Naive B cell (primary cell): ENCODE measurements at regions not wholly inside any gene's neighbourhood (a gene's known extent, or its start where the extent isn't known, plus 50 kb on each side); places are given as distances from the start of the nearest gene placed in this dataset.

Source experiments
- ATAC-seq, 2 donors: fragments of 150-1000 bp; cut with Tn5 transposase; 2 replicates each; pipeline ENCODE4 v1.10.0; 2021; ENCODE audit warnings: low read depth in 2 of 2, mild to moderate bottlenecking in 2 of 2, moderate library complexity in 2 of 2
- DNase-seq: peaks from one replicate; pipeline ENCODE4 v3.0.0; 2022
- H3K27ac Mint-ChIP-seq, 6 donors: one replicate each; pipeline ENCODE4 v1.8.0; 2020 to 2022; ENCODE audit warnings: mild to moderate bottlenecking in 6 of 6, mixed read lengths in 6 of 6, moderate library complexity in 5 of 6, inconsistent platforms in 2 of 6
- H3K27me3 Mint-ChIP-seq, 3 donors: one replicate each; pipeline ENCODE4 v1.8.0; 2021 to 2022; ENCODE audit warnings: mixed read lengths in 3 of 3, mild to moderate bottlenecking in 1 of 3
- H3K36me3 Mint-ChIP-seq, 2 donors: one replicate each; pipeline ENCODE4 v1.8.0; 2020 to 2022; ENCODE audit warnings: mixed read lengths in 2 of 2, inconsistent platforms in 1 of 2, mild to moderate bottlenecking in 1 of 2
- H3K4me1 Mint-ChIP-seq, 3 donors: one replicate each; pipeline ENCODE4 v1.8.0; 2020 to 2022; ENCODE audit warnings: mixed read lengths in 3 of 3, inconsistent platforms in 1 of 3, mild to moderate bottlenecking in 1 of 3, moderate library complexity in 1 of 3
- H3K4me3 Mint-ChIP-seq, 8 donors: one replicate each; pipeline ENCODE4 v1.8.0; 2020 to 2022; ENCODE audit warnings: mild to moderate bottlenecking in 8 of 8, mixed read lengths in 8 of 8, moderate library complexity in 8 of 8, inconsistent platforms in 2 of 8
- H3K9me3 Mint-ChIP-seq, 7 donors: one replicate each; pipeline ENCODE4 v1.8.0; 2020 to 2022; ENCODE audit warnings: mixed read lengths in 7 of 7, mild to moderate bottlenecking in 5 of 7, inconsistent platforms in 2 of 7, moderate library complexity in 1 of 7

- ATAC-seq (no peak), DNase-seq (no peak)
- H3K4me1 Mint-ChIP-seq: peaks cover 0 to 4% (median 0%) of the 10 kb centered on the region in 3 donors
- H3K36me3 Mint-ChIP-seq: no peaks in the 10 kb centered on the region
- H3K27me3 Mint-ChIP-seq: no peaks in the 10 kb centered on the region
- no peak overlapping the region for H3K4me3 Mint-ChIP-seq
- no peak overlapping the region for H3K27ac Mint-ChIP-seq
- H3K9me3 Mint-ChIP-seq: peaks cover 0 to 8% (median 0%) of the 10 kb centered on the region in 7 donors
Observed at GRCh38 chr10:89829262-89829886, 128.0 kb downstream of the KIF20B start.

- no peaks in the 10 kb centered on the region for H3K27me3 Mint-ChIP-seq
- H3K36me3 Mint-ChIP-seq: no peaks in the 10 kb centered on the region
- H3K27ac Mint-ChIP-seq: no peak overlapping the region
- no peak overlapping the region for H3K4me3 Mint-ChIP-seq
- no peak for DNase-seq
- H3K4me1 Mint-ChIP-seq: peaks cover 0 to 4% (median 0%) of the 10 kb centered on the region in 3 donors
- peaks cover 0 to 8% (median 0%) of the 10 kb centered on the region in 7 donors for H3K9me3 Mint-ChIP-seq
- peak in 1 of 2 donors; percentile 37 for ATAC-seq
Observed at GRCh38 chr10:89829887-89830269, 128.5 kb downstream of the KIF20B start.

GRCh38 chr10:89830624-89831023 lies 129.2 kb downstream of the KIF20B start:
- DNase-seq: no peak
- Mint-ChIP-seq H3K4me3 (no peak overlapping the region), H3K36me3 (no peaks in the 10 kb centered on the region), H3K27me3 (no peaks in the 10 kb centered on the region), H3K4me1 (peaks cover 0 to 4% (median 0%) of the 10 kb centered on the region in 3 donors), H3K27ac (no peak overlapping the region), H3K9me3 (peaks cover 0 to 8% (median 0%) of the 10 kb centered on the region in 7 donors)
- ATAC-seq: no peak

GRCh38 chr10:89836840-89837164 lies 135.4 kb downstream of the KIF20B start:
- peak overlapping the region; percentile 29 to 96 (median 94) for H3K27ac Mint-ChIP-seq
- DNase-seq: no peak
- H3K9me3 Mint-ChIP-seq: peaks cover 0 to 8% (median 0%) of the 10 kb centered on the region in 7 donors
- ATAC-seq: no peak
- H3K27me3 Mint-ChIP-seq: no peaks in the 10 kb centered on the region
- peaks cover 24 to 35% (median 31%) of the 10 kb centered on the region in 3 donors for H3K4me1 Mint-ChIP-seq
- H3K4me3 Mint-ChIP-seq: peak overlapping the region; percentile 89 to 97 (median 95)
- H3K36me3 Mint-ChIP-seq: no peaks in the 10 kb centered on the region

GRCh38 chr10:89837165-89838043 lies 136.0 kb downstream of the KIF20B start:
- Mint-ChIP-seq H3K36me3 (no peaks in the 10 kb centered on the region), H3K27ac (peak overlapping the region; percentile 88 to 96 (median 95)), H3K27me3 (no peaks in the 10 kb centered on the region), H3K4me3 (peak overlapping the region; percentile 89 to 97 (median 95)), H3K4me1 (peaks cover 27 to 41% (median 34%) of the 10 kb centered on the region in 3 donors), H3K9me3 (peaks cover 0 to 8% (median 0%) of the 10 kb centered on the region in 7 donors)
- ATAC-seq: peak; percentile 74 to 77
- DNase-seq: peak; percentile 66

GRCh38 chr10:89838044-89838615 lies 136.7 kb downstream of the KIF20B start:
- DNase-seq (no peak), ATAC-seq (no peak)
- peak overlapping the region; percentile 88 to 96 (median 94) for H3K27ac Mint-ChIP-seq
- H3K4me3 Mint-ChIP-seq: peak overlapping the region; percentile 89 to 97 (median 95)
- H3K36me3 Mint-ChIP-seq: no peaks in the 10 kb centered on the region
- H3K27me3 Mint-ChIP-seq: no peaks in the 10 kb centered on the region
- H3K9me3 Mint-ChIP-seq: peaks cover 0 to 7% (median 0%) of the 10 kb centered on the region in 7 donors
- H3K4me1 Mint-ChIP-seq: peaks cover 29 to 45% (median 38%) of the 10 kb centered on the region in 3 donors

GRCh38 chr10:89845541-89846280 lies 144.3 kb downstream of the KIF20B start:
- peaks cover 10 to 14% (median 11%) of the 10 kb centered on the region in 3 donors for H3K4me1 Mint-ChIP-seq
- no peak for DNase-seq
- H3K4me3 Mint-ChIP-seq: no peak overlapping the region
- no peak for ATAC-seq
- H3K27me3 Mint-ChIP-seq: peaks cover 6 to 8% (median 8%) of the 10 kb centered on the region in 3 donors
- H3K9me3 Mint-ChIP-seq: peaks cover 0 to 8% (median 0%) of the 10 kb centered on the region in 7 donors
- peaks cover 0 to 6% of the 10 kb centered on the region in 2 donors for H3K36me3 Mint-ChIP-seq
- H3K27ac Mint-ChIP-seq: no peak overlapping the region

GRCh38 chr10:89846281-89846630 lies 144.9 kb downstream of the KIF20B start:
- H3K36me3 Mint-ChIP-seq: peaks cover 0 to 6% of the 10 kb centered on the region in 2 donors
- H3K9me3 Mint-ChIP-seq: peaks cover 0 to 8% (median 0%) of the 10 kb centered on the region in 7 donors
- ATAC-seq: no peak
- peaks cover 7 to 11% (median 10%) of the 10 kb centered on the region in 3 donors for H3K4me1 Mint-ChIP-seq
- peaks cover 6 to 8% (median 8%) of the 10 kb centered on the region in 3 donors for H3K27me3 Mint-ChIP-seq
- no peak overlapping the region for H3K27ac Mint-ChIP-seq
- no peak for DNase-seq
- H3K4me3 Mint-ChIP-seq: no peak overlapping the region

GRCh38 chr10:89846786-89847185 lies 145.4 kb downstream of the KIF20B start:
- peaks cover 0 to 6% of the 10 kb centered on the region in 2 donors for H3K36me3 Mint-ChIP-seq
- peaks cover 6 to 11% (median 8%) of the 10 kb centered on the region in 3 donors for H3K27me3 Mint-ChIP-seq
- no peak for ATAC-seq
- peaks cover 0 to 8% (median 0%) of the 10 kb centered on the region in 7 donors for H3K9me3 Mint-ChIP-seq
- H3K27ac Mint-ChIP-seq: no peak overlapping the region
- DNase-seq: no peak
- no peak overlapping the region for H3K4me3 Mint-ChIP-seq
- peaks cover 7 to 10% (median 10%) of the 10 kb centered on the region in 3 donors for H3K4me1 Mint-ChIP-seq

- Mint-ChIP-seq H3K27me3 (peaks cover 0 to 11% (median 0%) of the 10 kb centered on the region in 3 donors), H3K9me3 (peaks cover 0 to 1% (median 0%) of the 10 kb centered on the region in 7 donors), H3K4me3 (no peak overlapping the region), H3K36me3 (no peaks in the 10 kb centered on the region), H3K27ac (peak overlapping the region in 1 of 6 donors; percentile 31), H3K4me1 (peaks cover 0 to 4% (median 0%) of the 10 kb centered on the region in 3 donors)
- DNase-seq (no peak), ATAC-seq (no peak)
Observed at GRCh38 chr10:89852872-89853271, 151.5 kb downstream of the KIF20B start.

GRCh38 chr10:89853781-89854191 lies 152.4 kb downstream of the KIF20B start:
- DNase-seq: no peak
- H3K27me3 Mint-ChIP-seq: peaks cover 0 to 11% (median 0%) of the 10 kb centered on the region in 3 donors
- H3K4me1 Mint-ChIP-seq: peaks cover 0 to 4% (median 0%) of the 10 kb centered on the region in 3 donors
- H3K36me3 Mint-ChIP-seq: no peaks in the 10 kb centered on the region
- H3K4me3 Mint-ChIP-seq: no peak overlapping the region
- ATAC-seq: no peak
- H3K9me3 Mint-ChIP-seq: peaks cover 0 to 1% (median 0%) of the 10 kb centered on the region in 7 donors
- no peak overlapping the region for H3K27ac Mint-ChIP-seq

- Mint-ChIP-seq H3K36me3 (no peaks in the 10 kb centered on the region), H3K27ac (peak overlapping the region in 1 of 6 donors; percentile 23), H3K9me3 (peaks cover 0 to 1% (median 0%) of the 10 kb centered on the region in 7 donors), H3K27me3 (no peaks in the 10 kb centered on the region), H3K4me1 (peaks cover 17 to 19% (median 17%) of the 10 kb centered on the region in 3 donors), H3K4me3 (no peak overlapping the region)
- no peak for DNase-seq
- no peak for ATAC-seq
Observed at GRCh38 chr10:89857431-89858042, 156.1 kb downstream of the KIF20B start.
